HUES48 (cell line): ENCODE measurements at regions not wholly inside any gene's neighbourhood (a gene's known extent, or its start where the extent isn't known, plus 50 kb on each side); places are given as distances from the start of the nearest gene placed in this dataset.
"Not testable (repeated sequence)": the region's sequence is repeated elsewhere in the genome, so short reads cannot be mapped to it uniquely, and the experiment has no call there.

ENCODE experiments used
- H3K27ac ChIP-seq: one replicate; pipeline ENCODE4 v1.7.0; 2013; ENCODE audit warnings: low read depth, low read length, inconsistent platforms
- H3K27me3 ChIP-seq: 2 replicates; pipeline ENCODE4 v1.6.1; 2013; ENCODE audit warnings: mild to moderate bottlenecking, low read length; ENCODE audit not compliant: control insufficient read depth, insufficient read depth
- H3K36me3 ChIP-seq: 2 replicates; pipeline ENCODE4 v1.6.1; 2013; ENCODE audit warnings: low read length; ENCODE audit not compliant: control insufficient read depth, insufficient read depth
- H3K4me1 ChIP-seq: 2 replicates; pipeline ENCODE4 v1.6.1; 2013; ENCODE audit warnings: mild to moderate bottlenecking, low read length; ENCODE audit not compliant: control insufficient read depth, insufficient read depth
- H3K4me3 ChIP-seq: 2 replicates; pipeline ENCODE4 v1.5.1; 2013; ENCODE audit warnings: mild to moderate bottlenecking, low read depth, low read length
- H3K9ac ChIP-seq: 2 replicates; pipeline ENCODE4 v1.6.1; 2013; ENCODE audit warnings: mild to moderate bottlenecking, low read depth, low read length, moderate library complexity
- H3K9me3 ChIP-seq: 2 replicates; pipeline ENCODE4 v1.6.1; 2013; ENCODE audit warnings: low read length; ENCODE audit not compliant: control insufficient read depth, insufficient read depth

GRCh38 chr14:49121246-49121645, 464.9 kb downstream of the RPS29 start:
- H3K4me3 ChIP-seq, result no peak overlapping the region
- no peaks in the 10 kb centered on the region for H3K36me3 ChIP-seq
- H3K27ac ChIP-seq, result no peak overlapping the region
- no peaks in the 10 kb centered on the region for H3K4me1 ChIP-seq
- no peak overlapping the region for H3K9ac ChIP-seq
- no peaks in the 10 kb centered on the region for H3K27me3 ChIP-seq
- no peaks in the 10 kb centered on the region for H3K9me3 ChIP-seq

- Histone ChIP-seq H3K27me3 (no peaks in the 10 kb centered on the region), H3K36me3 (no peaks in the 10 kb centered on the region), H3K4me1 (no peaks in the 10 kb centered on the region), H3K4me3 (no peak overlapping the region), H3K27ac (no peak overlapping the region), H3K9ac (no peak overlapping the region), H3K9me3 (no peaks in the 10 kb centered on the region)
Measured at GRCh38 chr14:49114161-49114893, 471.9 kb downstream of the RPS29 start.

- Histone ChIP-seq H3K27me3 (no peaks in the 10 kb centered on the region), H3K36me3 (no peaks in the 10 kb centered on the region), H3K9me3 (no peaks in the 10 kb centered on the region), H3K9ac (no peak overlapping the region), H3K4me3 (no peak overlapping the region), H3K27ac (no peak overlapping the region), H3K4me1 (no peaks in the 10 kb centered on the region)
Measured at GRCh38 chr14:49106741-49107667, 479.2 kb downstream of the RPS29 start.

GRCh38 chr14:49105956-49106355, 480.2 kb downstream of the RPS29 start:
- H3K27me3 ChIP-seq, result no peaks in the 10 kb centered on the region
- no peak overlapping the region for H3K4me3 ChIP-seq
- H3K36me3 ChIP-seq, result no peaks in the 10 kb centered on the region
- H3K9me3 ChIP-seq, result no peaks in the 10 kb centered on the region
- no peak overlapping the region for H3K27ac ChIP-seq
- no peaks in the 10 kb centered on the region for H3K4me1 ChIP-seq
- no peak overlapping the region for H3K9ac ChIP-seq

- H3K27me3 ChIP-seq, result no peaks in the 10 kb centered on the region
- no peak overlapping the region for H3K4me3 ChIP-seq
- H3K4me1 ChIP-seq, result no peaks in the 10 kb centered on the region
- no peak overlapping the region for H3K9ac ChIP-seq
- H3K27ac ChIP-seq, result no peak overlapping the region
- H3K9me3 ChIP-seq, result no peaks in the 10 kb centered on the region
- H3K36me3 ChIP-seq, result no peaks in the 10 kb centered on the region
Measured at GRCh38 chr14:49105512-49105911, 480.7 kb downstream of the RPS29 start.

- H3K9me3 ChIP-seq, result no peaks in the 10 kb centered on the region
- no peak overlapping the region for H3K27ac ChIP-seq
- H3K36me3 ChIP-seq, result no peaks in the 10 kb centered on the region
- H3K4me3 ChIP-seq, result no peak overlapping the region
- no peak overlapping the region for H3K9ac ChIP-seq
- no peaks in the 10 kb centered on the region for H3K27me3 ChIP-seq
- H3K4me1 ChIP-seq, result no peaks in the 10 kb centered on the region
Measured at GRCh38 chr14:49092345-49092744, 493.8 kb downstream of the RPS29 start.

GRCh38 chr14:49089107-49089506, 497.1 kb downstream of the RPS29 start:
- no peak overlapping the region for H3K9ac ChIP-seq
- H3K4me3 ChIP-seq, result no peak overlapping the region
- no peaks in the 10 kb centered on the region for H3K36me3 ChIP-seq
- H3K27me3 ChIP-seq, result no peaks in the 10 kb centered on the region
- H3K4me1 ChIP-seq, result no peaks in the 10 kb centered on the region
- no peak overlapping the region for H3K27ac ChIP-seq
- no peaks in the 10 kb centered on the region for H3K9me3 ChIP-seq

- not testable (repeated sequence) for H3K4me1 ChIP-seq, H3K9me3 ChIP-seq, H3K4me3 ChIP-seq, H3K36me3 ChIP-seq, H3K27me3 ChIP-seq, H3K27ac ChIP-seq, H3K9ac ChIP-seq
Measured at GRCh38 chr14:49073292-49073691, 512.9 kb downstream of the RPS29 start.

GRCh38 chr14:49058511-49058910, 527.7 kb downstream of the RPS29 start:
- Histone ChIP-seq H3K36me3 (no peaks in the 10 kb centered on the region), H3K27ac (no peak overlapping the region), H3K4me1 (no peaks in the 10 kb centered on the region), H3K9me3 (no peaks in the 10 kb centered on the region), H3K9ac (no peak overlapping the region), H3K27me3 (no peaks in the 10 kb centered on the region), H3K4me3 (no peak overlapping the region)

- Histone ChIP-seq H3K27ac (no peak overlapping the region), H3K4me3 (no peak overlapping the region), H3K4me1 (no peaks in the 10 kb centered on the region), H3K27me3 (no peaks in the 10 kb centered on the region), H3K9me3 (no peaks in the 10 kb centered on the region), H3K36me3 (no peaks in the 10 kb centered on the region), H3K9ac (no peak overlapping the region)
Measured at GRCh38 chr14:49057838-49058510, 528.2 kb downstream of the RPS29 start.

- H3K4me3 ChIP-seq, result no peak overlapping the region
Measured at GRCh38 chr14:49056021-49056420, 530.2 kb downstream of the RPS29 start.

More at GRCh38 chr14:49056021-49056420, 530.2 kb downstream of the RPS29 start:
- H3K9ac ChIP-seq, result no peak overlapping the region
- H3K36me3 ChIP-seq, result no peaks in the 10 kb centered on the region
- no peaks in the 10 kb centered on the region for H3K4me1 ChIP-seq
- no peaks in the 10 kb centered on the region for H3K9me3 ChIP-seq
- no peak overlapping the region for H3K27ac ChIP-seq
- H3K27me3 ChIP-seq, result no peaks in the 10 kb centered on the region
